Stomach (tissue), 4 donors: ENCODE measurements at regions not wholly inside any gene's neighbourhood (a gene's known extent, or its start where the extent isn't known, plus 50 kb on each side); places are given as distances from the start of the nearest gene placed in this dataset.

Experiments
- CTCF ChIP-seq, 7 experiments: fragments of 450-650 bp in 4 of 7; fragments of 200-600 bp in 3 of 7; sonication (generic) in 3 of 7; IDR thresholded peaks; one replicate each; pipeline ENCODE4 v1.5.1; 2016 to 2019; ENCODE audit warnings: antibody characterized with exemption in 7 of 7, control low read depth in 2 of 7, mild to moderate bottlenecking in 1 of 7
- POLR2A ChIP-seq, 4 donors: fragments of 450-650 bp; IDR thresholded peaks; one replicate each; pipeline ENCODE4 v1.6.1; 2016; ENCODE audit warnings: antibody characterized with exemption in 4 of 4, control low read depth in 2 of 4, mild to moderate bottlenecking in 1 of 4, moderate library complexity in 1 of 4
- POLR2AphosphoS5 ChIP-seq, 3 donors: sonication (generic); formaldehyde crosslinking; IDR thresholded peaks; one replicate each; pipeline ENCODE4 v1.6.1; 2016; ENCODE audit warnings: antibody characterized with exemption in 3 of 3

DNA sequence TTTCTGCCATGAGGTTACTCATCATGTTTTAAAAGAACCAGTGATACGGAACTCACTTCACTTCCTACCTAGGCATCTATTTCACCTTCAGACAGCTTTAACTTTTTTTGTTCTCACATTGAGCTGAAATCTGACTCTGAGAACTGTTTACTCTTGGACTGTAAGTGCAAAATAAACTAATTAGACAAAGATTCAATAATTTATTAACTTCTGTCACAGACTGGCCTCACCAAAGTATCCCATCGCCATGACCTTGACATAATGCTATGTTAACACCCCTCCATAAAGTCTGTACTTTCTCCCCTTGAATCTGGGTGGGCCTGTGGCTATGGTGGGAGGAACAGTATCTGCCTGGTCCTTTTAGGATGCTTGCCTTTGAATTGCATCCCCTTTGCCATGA lies 448.1 kb downstream of the CBLN4 start:
- TF ChIP-seq CTCF (IDR thresholded peaks at IDR 0.05) (no peak), POLR2A (IDR thresholded peaks at IDR 0.05) (no peak), POLR2AphosphoS5 (IDR thresholded peaks at IDR 0.05) (no peak)
